HUES64 (cell line): ENCODE measurements at regions not wholly inside any gene's neighbourhood (a gene's known extent, or its start where the extent isn't known, plus 50 kb on each side); places are given as distances from the start of the nearest gene placed in this dataset.
"Not testable (repeated sequence)": the region's sequence is repeated elsewhere in the genome, so short reads cannot be mapped to it uniquely, and the experiment has no call there.

Experiments
- H3K27ac ChIP-seq: 2 replicates; pipeline ENCODE4 v1.7.0; 2013; ENCODE audit warnings: low read depth, low read length, inconsistent platforms
- H3K27me3 ChIP-seq: 2 replicates; pipeline ENCODE4 v1.6.1; 2013; ENCODE audit warnings: mild to moderate bottlenecking, low read length; ENCODE audit not compliant: insufficient read depth
- H3K36me3 ChIP-seq: 2 replicates; pipeline ENCODE4 v1.6.1; 2013; ENCODE audit warnings: mild to moderate bottlenecking, low read length; ENCODE audit not compliant: insufficient read depth
- H3K4me1 ChIP-seq: 2 replicates; pipeline ENCODE4 v1.6.1; 2013; ENCODE audit warnings: mild to moderate bottlenecking, low read length, moderate library complexity; ENCODE audit not compliant: insufficient read depth
- H3K4me3 ChIP-seq: 2 replicates; pipeline ENCODE4 v1.5.1; 2013; ENCODE audit warnings: mild to moderate bottlenecking, low read length, moderate library complexity
- H3K9ac ChIP-seq: 2 replicates; pipeline ENCODE4 v1.6.1; 2013; ENCODE audit warnings: mild to moderate bottlenecking, low read depth, low read length
- H3K9me3 ChIP-seq: 2 replicates; pipeline ENCODE4 v1.6.1; 2013; ENCODE audit warnings: low read depth, low read length; ENCODE audit not compliant: insufficient read depth
- WGBS: fragments of 150-250, 120-280 bp; methylation state at CpG from one replicate; pipeline ENCODE4 v1.1.7; 2013; ENCODE audit warnings: missing lambda C conversion rate; 5-methylcytosine and 5-hydroxymethylcytosine counted together

DNA sequence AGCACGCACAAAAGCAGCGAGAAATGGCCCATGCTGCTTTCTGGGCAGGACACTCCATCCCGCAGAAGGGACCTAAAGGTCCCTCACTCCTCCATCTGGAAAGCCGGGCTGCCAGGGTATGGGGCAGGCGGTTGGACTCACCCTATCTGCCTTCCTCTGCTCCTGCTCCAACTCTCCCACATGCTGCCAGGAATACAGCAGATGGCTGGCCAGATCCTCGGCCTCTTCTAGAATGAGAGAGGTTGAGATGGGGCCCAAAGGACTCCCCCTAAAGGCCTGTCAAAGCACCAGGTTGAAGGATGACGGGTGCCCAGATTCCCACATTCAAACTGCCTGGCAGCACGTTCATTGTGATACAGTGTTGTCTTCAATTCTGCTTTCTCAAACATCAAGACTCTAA lies 85.1 kb upstream of the C2CD4B start:
- 97% methylated on average over 8 of the region's 8 CpGs for WGBS
- Histone ChIP-seq H3K27ac (no peak overlapping the region), H3K4me1 (no peaks in the 10 kb centered on the region), H3K27me3 (no peaks in the 10 kb centered on the region), H3K9ac (no peak overlapping the region), H3K9me3 (no peaks in the 10 kb centered on the region), H3K36me3 (no peaks in the 10 kb centered on the region), H3K4me3 (no peak overlapping the region)

DNA sequence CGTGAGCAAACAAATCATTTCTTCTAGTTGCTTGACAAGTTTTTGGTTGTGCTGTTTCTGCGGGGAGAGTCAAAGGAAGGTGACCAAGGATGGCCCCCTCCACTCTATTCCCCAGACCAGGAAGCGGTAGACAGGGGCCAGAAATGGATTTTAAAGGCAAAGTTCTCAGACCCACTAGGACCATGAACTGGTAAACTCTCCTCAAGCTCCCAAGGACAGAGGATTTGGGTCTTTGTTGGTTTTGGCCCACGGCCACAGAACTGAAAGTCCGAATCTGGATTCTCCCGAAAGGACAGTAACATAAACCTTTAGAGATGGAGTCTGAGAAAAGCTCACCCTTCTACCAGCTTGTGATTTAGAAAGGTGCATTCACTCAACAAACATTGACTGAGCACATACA lies 85.9 kb upstream of the C2CD4B start:
- Histone ChIP-seq H3K27ac (no peak overlapping the region), H3K27me3 (no peaks in the 10 kb centered on the region), H3K36me3 (no peaks in the 10 kb centered on the region), H3K4me1 (no peaks in the 10 kb centered on the region), H3K9me3 (no peaks in the 10 kb centered on the region), H3K4me3 (no peak overlapping the region), H3K9ac (no peak overlapping the region)
- 95% methylated on average over 6 of the region's 6 CpGs for WGBS

GRCh38 chr15:62253294-62253693 lies 88.2 kb upstream of the C2CD4B start:
- Histone ChIP-seq H3K27me3 (no peaks in the 10 kb centered on the region), H3K9ac (no peak overlapping the region), H3K9me3 (no peaks in the 10 kb centered on the region), H3K27ac (no peak overlapping the region), H3K36me3 (no peaks in the 10 kb centered on the region), H3K4me3 (no peak overlapping the region), H3K4me1 (no peaks in the 10 kb centered on the region)
- WGBS = 79% methylated on average over 5 of the region's 5 CpGs

- Histone ChIP-seq H3K9ac (no peak overlapping the region), H3K9me3 (no peaks in the 10 kb centered on the region), H3K4me3 (no peak overlapping the region), H3K27me3 (no peaks in the 10 kb centered on the region), H3K4me1 (no peaks in the 10 kb centered on the region), H3K36me3 (no peaks in the 10 kb centered on the region), H3K27ac (no peak overlapping the region)
- 61% methylated on average over 10 of the region's 11 CpGs for WGBS
These were observed 89.3 kb upstream of the C2CD4B start for GRCh38 chr15:62254137-62254934.

- 95% methylated on average over 2 of the region's 2 CpGs for WGBS
- not testable (repeated sequence) for H3K27ac ChIP-seq, H3K9ac ChIP-seq, H3K4me3 ChIP-seq, H3K27me3 ChIP-seq, H3K36me3 ChIP-seq, H3K4me1 ChIP-seq
- peaks cover 11% of the 10 kb centered on the region for H3K9me3 ChIP-seq
These were observed 91.3 kb upstream of the C2CD4B start for GRCh38 chr15:62256430-62256829.

DNA sequence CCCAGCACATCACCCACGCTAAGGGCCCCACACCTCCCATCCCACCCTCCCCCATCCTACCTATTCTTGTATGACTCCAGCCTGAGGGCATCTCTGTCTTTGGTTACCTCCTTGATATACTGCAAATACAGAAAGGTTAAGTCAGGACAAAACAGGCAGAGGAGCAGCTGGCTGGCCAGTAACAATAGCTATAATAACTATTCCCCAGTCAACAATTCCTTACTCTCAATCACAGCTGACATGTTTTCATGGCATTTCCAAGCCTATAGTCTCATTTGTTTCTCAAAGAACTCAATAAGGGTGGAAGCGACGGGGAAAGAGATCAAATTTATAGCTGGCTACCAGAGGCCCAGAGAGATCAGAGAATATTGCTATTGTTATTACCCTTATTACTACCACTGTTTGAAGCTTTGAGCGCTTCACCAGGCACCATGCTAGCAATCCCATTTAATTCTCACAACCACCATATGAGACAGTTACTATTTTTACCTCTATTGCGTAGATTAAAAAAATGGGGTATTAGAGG lies 93.0 kb upstream of the C2CD4B start:
- Histone ChIP-seq H3K27ac (no peak overlapping the region), H3K9me3 (peaks cover 28% of the 10 kb centered on the region), H3K9ac (no peak overlapping the region), H3K4me1 (no peaks in the 10 kb centered on the region), H3K36me3 (no peaks in the 10 kb centered on the region), H3K27me3 (no peaks in the 10 kb centered on the region), H3K4me3 (no peak overlapping the region)
- WGBS = 97% methylated on average over 4 of the region's 5 CpGs

DNA sequence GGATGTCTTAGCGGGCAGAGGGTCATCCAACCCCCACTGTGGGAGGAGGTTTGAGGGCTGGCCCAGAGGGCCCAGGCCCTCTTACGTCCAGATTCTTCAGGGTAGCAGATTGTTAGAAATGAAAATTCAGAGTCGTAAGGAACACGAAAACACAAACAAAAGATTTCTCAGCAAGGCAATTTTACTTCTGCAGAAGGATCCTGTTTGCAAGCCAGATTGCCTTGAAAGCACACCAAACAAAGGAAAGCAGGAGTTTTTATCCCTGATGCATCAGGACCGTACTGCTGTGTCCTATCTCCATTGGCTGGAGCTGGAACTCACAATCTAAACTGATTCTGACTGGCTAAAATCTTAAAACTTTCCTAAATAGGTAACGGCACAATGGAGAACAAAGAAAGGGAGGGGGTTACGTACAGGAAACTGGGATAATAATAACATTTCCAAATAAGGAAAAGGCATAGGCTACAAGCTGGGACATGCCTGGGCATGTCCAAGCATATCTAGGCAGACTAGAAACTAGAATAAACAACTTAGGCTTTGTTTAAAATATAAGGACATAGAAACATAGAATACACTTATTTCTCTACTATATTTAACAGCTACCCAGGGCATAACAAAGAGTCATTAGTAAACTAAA lies 97.3 kb upstream of the C2CD4B start:
- WGBS = 97% methylated on average over 7 of the region's 7 CpGs
- Histone ChIP-seq H3K9ac (no peak overlapping the region), H3K27ac (no peak overlapping the region), H3K36me3 (no peaks in the 10 kb centered on the region), H3K27me3 (no peaks in the 10 kb centered on the region), H3K4me3 (no peak overlapping the region), H3K4me1 (no peaks in the 10 kb centered on the region), H3K9me3 (peaks cover 53% of the 10 kb centered on the region)

- Histone ChIP-seq H3K4me1 (no peaks in the 10 kb centered on the region), H3K9ac (no peak overlapping the region), H3K27ac (no peak overlapping the region), H3K9me3 (peaks cover 68% of the 10 kb centered on the region), H3K4me3 (no peak overlapping the region), H3K36me3 (no peaks in the 10 kb centered on the region), H3K27me3 (no peaks in the 10 kb centered on the region)
These were observed 99.1 kb upstream of the C2CD4B start for GRCh38 chr15:62264196-62264595.

DNA sequence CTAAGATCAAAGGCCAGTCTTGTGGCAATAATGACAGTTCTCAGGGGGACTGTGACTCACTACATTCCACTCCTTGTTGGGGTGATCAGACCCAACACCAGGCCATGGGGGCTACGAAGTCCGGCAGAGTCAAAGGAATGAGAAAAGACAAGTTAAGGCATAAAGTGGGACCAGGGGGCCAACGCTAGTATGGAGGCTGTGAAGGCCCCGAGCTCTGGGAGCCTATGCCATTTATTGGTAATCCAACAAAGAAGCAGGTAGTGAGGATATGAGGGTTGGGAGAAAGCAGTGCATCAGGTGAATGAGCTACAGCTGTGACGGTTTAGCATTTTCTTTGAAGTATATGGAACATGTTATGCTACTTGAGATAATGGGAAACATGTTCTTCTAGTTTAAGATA lies 104.4 kb upstream of the C2CD4B start:
- WGBS = 94% methylated on average over 5 of the region's 5 CpGs
- H3K36me3 ChIP-seq = no peaks in the 10 kb centered on the region

DNA sequence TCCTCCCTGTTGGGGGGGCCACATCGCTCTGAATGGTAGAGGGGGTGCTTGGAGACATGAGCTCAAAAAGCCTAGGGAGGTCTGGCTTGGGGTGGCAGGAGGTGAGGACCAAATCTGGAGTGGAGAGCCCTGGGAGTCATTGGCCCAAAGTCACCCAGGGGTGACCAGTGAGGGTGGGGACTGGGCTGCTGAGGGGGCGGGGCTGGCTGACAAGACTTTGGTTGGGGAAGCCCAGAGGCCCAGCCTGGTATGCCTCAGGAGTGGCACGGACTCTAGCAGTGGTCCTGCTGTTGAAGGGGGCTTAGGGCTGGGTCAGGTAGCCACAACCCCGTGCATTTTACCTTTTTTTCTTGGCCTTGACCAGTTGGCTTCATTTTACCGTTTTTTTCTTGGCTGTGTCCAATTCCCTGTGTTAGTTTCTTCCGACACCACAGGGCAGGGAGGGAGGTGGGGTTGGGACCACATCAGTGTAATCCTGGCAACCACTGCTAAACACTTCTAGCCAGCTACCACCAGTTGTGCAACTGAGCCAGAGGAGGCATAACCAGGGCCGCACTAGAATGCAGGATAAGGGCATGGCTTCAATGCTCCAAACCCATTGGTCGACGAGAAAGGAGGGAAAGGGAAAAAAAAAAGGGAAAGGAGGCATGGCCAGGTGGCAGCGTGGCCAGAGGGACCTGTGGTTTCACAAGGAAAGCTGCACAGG lies 105.3 kb upstream of the C2CD4B start:
- WGBS = 83% methylated on average over 10 of the region's 10 CpGs

More for the DNA sequence above, 104.4 kb upstream of the C2CD4B start:
- H3K9ac ChIP-seq = no peak overlapping the region
- no peaks in the 10 kb centered on the region for H3K4me1 ChIP-seq
- H3K4me3 ChIP-seq = no peak overlapping the region
- no peak overlapping the region for H3K27ac ChIP-seq
- H3K9me3 ChIP-seq = peaks cover 48% of the 10 kb centered on the region
- no peaks in the 10 kb centered on the region for H3K27me3 ChIP-seq

DNA sequence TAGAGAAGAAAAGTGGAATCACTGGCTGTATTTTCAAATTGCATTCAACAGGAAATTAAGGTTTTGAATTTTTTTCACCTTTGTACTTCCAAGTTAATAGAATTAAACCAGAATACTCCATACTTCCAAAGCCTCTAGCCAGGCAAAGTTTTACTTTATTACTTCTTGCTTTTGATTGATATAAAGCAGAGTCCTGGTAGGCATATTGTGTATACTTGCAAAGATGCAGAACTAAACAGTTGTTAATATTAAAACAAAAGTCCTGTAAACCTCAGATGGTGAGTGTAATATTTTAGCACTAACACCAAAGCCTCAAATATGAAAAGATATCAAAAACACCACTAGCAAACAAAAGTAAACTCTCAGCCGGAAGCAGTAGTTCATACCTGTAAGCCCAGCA lies 107.2 kb upstream of the C2CD4B start:
- Histone ChIP-seq H3K4me3 (no peak overlapping the region), H3K36me3 (no peaks in the 10 kb centered on the region), H3K27ac (no peak overlapping the region), H3K9me3 (peaks cover 38% of the 10 kb centered on the region), H3K4me1 (no peaks in the 10 kb centered on the region), H3K27me3 (no peaks in the 10 kb centered on the region), H3K9ac (no peak overlapping the region)
- 88% methylated on average over 1 of the region's 1 CpG for WGBS

More for the DNA sequence above, 105.3 kb upstream of the C2CD4B start:
- Histone ChIP-seq H3K27ac (no peak overlapping the region), H3K4me3 (no peak overlapping the region; the same call in 1 of the 2 replicates), H3K4me1 (no peaks in the 10 kb centered on the region), H3K36me3 (no peaks in the 10 kb centered on the region), H3K27me3 (no peaks in the 10 kb centered on the region), H3K9ac (no peak overlapping the region), H3K9me3 (peaks cover 46% of the 10 kb centered on the region)
